Neural progenitor cell (in vitro differentiated cells): ENCODE measurements at regions not wholly inside any gene's neighbourhood (a gene's known extent, or its start where the extent isn't known, plus 50 kb on each side); places are given as distances from the start of the nearest gene placed in this dataset.
A peak's percentile ranks its signal among the peaks of the same experiment; 100 is the strongest.

ENCODE experiments used
- DNase-seq: peaks from one replicate; pipeline ENCODE4 v3.0.0-alpha.2; 2016; ENCODE audit warnings: low spot score
- H2AFZ ChIP-seq: fragments of 200-600 bp; sonication (generic); replicated peaks from 2 replicates; pipeline ENCODE4 v1.6.1; 2016; ENCODE audit warnings: antibody characterized with exemption
- H3F3A ChIP-seq: fragments of 200-600 bp; sonication (generic); 2 replicates; pipeline ENCODE4 v1.6.1; 2016; ENCODE audit warnings: antibody characterized with exemption, low read depth
- H3K27ac ChIP-seq: fragments of 200-600 bp; sonication (generic); 2 replicates; pipeline ENCODE4 v1.5.1; 2016; ENCODE audit warnings: mild to moderate bottlenecking
- H3K27me3 ChIP-seq: fragments of 200-600 bp; sonication (generic); 2 replicates; pipeline ENCODE4 v1.6.1; 2016; ENCODE audit warnings: mild to moderate bottlenecking, moderate library complexity
- H3K36me3 ChIP-seq: fragments of 200-600 bp; sonication (generic); 2 replicates; pipeline ENCODE4 v1.5.1; 2016
- H3K4me1 ChIP-seq: fragments of 200-600 bp; sonication (generic); 2 replicates; pipeline ENCODE4 v1.6.1; 2016; ENCODE audit warnings: mixed run types
- H3K4me2 ChIP-seq: fragments of 200-600 bp; sonication (generic); 2 replicates; pipeline ENCODE4 v1.6.1; 2016
- H3K4me3 ChIP-seq: fragments of 200-600 bp; sonication (generic); 2 replicates; pipeline ENCODE4 v1.5.1; 2016
- H3K79me2 ChIP-seq: fragments of 200-600 bp; sonication (generic); 2 replicates; pipeline ENCODE4 v1.6.1; 2016; ENCODE audit warnings: low read depth
- H3K9ac ChIP-seq: fragments of 200-600 bp; sonication (generic); 2 replicates; pipeline ENCODE4 v1.6.1; 2016
- H3K9me3 ChIP-seq: fragments of 200-600 bp; sonication (generic); 2 replicates; pipeline ENCODE4 v1.5.1; 2016; ENCODE audit warnings: low read depth
- H4K20me1 ChIP-seq: fragments of 200-600 bp; sonication (generic); 2 replicates; pipeline ENCODE4 v1.6.1; 2016; ENCODE audit warnings: low read depth
- H3K27ac Mint-ChIP-seq: 3 replicates; pipeline ENCODE4 v1.8.0; 2021; ENCODE audit warnings: mixed read lengths
- H3K27me3 Mint-ChIP-seq: 2 replicates; pipeline ENCODE4 v1.8.0; 2022; ENCODE audit warnings: low read depth, mild to moderate bottlenecking, inconsistent platforms, moderate library complexity, mixed read lengths; ENCODE audit not compliant: insufficient read depth
- H3K36me3 Mint-ChIP-seq: 3 replicates; pipeline ENCODE4 v1.8.0; 2021; ENCODE audit warnings: mixed read lengths
- H3K4me1 Mint-ChIP-seq: 3 replicates; pipeline ENCODE4 v1.8.0; 2021; ENCODE audit warnings: mixed read lengths
- H3K4me3 Mint-ChIP-seq: 3 replicates; pipeline ENCODE4 v1.8.0; 2021; ENCODE audit warnings: mild to moderate bottlenecking, moderate library complexity, mixed read lengths
- H3K9me3 Mint-ChIP-seq: 3 replicates; pipeline ENCODE4 v1.8.0; 2020; ENCODE audit warnings: mixed read lengths
- EZH2 ChIP-seq: fragments of 200-600 bp; sonication (generic); IDR thresholded peaks from 2 replicates; pipeline ENCODE4 v1.6.1; 2017; ENCODE audit warnings: antibody characterized with exemption, mild to moderate bottlenecking, moderate library complexity
- EZH2phosphoT487 ChIP-seq: fragments of 200-600 bp; sonication (generic); IDR thresholded peaks from 2 replicates; pipeline ENCODE4 v1.6.1; 2017; ENCODE audit warnings: antibody characterized with exemption
- TF ChIP-seq, protein P1 (sequence below): fragments of 200-600 bp; sonication (generic); IDR thresholded peaks from 2 replicates; pipeline ENCODE4 v1.5.1; 2017; ENCODE audit warnings: antibody characterized with exemption, mild to moderate bottlenecking

DNA sequence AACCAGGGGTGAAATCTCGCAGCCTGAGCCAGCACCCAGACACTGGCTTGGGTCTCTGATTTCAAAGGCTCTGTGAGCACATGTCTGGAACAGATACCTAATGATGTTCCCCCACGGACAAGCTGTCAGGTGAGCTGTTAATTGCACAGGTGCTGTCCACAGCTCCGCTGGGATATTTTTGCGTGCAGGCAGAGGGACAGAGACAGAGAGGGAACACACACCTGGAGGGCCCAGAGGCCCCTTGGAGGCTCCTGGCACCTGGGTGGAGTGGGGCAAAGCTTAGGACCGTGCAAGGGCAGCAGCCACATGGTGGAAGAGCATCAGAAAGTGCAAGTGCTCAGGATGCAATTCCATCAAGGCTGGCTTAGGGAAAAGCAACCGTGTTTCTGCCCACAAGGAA, 57.3 kb downstream of the ARL6IP4 start:
- Mint-ChIP-seq H3K4me1 (peaks cover 12% of the 10 kb centered on the region), H3K4me3 (no peak overlapping the region), H3K27me3 (peaks cover 7% of the 10 kb centered on the region), H3K27ac (peak overlapping the region; percentile 25), H3K9me3 (no peaks in the 10 kb centered on the region), H3K36me3 (peaks cover 2% of the 10 kb centered on the region)
- Histone ChIP-seq H3F3A (no peaks in the 10 kb centered on the region), H3K27me3 (no peaks in the 10 kb centered on the region), H2AFZ (no peak overlapping the region), H3K4me1 (peaks cover 3% of the 10 kb centered on the region), H3K4me3 (no peak overlapping the region), H3K9me3 (no peaks in the 10 kb centered on the region), H4K20me1 (no peaks in the 10 kb centered on the region), H3K79me2 (no peaks in the 10 kb centered on the region), H3K9ac (no peak overlapping the region), H3K36me3 (no peaks in the 10 kb centered on the region), H3K4me2 (no peak overlapping the region), H3K27ac (no peak overlapping the region)
- no peak for DNase-seq
- no peak for TF ChIP-seq EZH2
- TF ChIP-seq EZH2phosphoT487, result no peak
- TF ChIP-seq, protein P1, sequence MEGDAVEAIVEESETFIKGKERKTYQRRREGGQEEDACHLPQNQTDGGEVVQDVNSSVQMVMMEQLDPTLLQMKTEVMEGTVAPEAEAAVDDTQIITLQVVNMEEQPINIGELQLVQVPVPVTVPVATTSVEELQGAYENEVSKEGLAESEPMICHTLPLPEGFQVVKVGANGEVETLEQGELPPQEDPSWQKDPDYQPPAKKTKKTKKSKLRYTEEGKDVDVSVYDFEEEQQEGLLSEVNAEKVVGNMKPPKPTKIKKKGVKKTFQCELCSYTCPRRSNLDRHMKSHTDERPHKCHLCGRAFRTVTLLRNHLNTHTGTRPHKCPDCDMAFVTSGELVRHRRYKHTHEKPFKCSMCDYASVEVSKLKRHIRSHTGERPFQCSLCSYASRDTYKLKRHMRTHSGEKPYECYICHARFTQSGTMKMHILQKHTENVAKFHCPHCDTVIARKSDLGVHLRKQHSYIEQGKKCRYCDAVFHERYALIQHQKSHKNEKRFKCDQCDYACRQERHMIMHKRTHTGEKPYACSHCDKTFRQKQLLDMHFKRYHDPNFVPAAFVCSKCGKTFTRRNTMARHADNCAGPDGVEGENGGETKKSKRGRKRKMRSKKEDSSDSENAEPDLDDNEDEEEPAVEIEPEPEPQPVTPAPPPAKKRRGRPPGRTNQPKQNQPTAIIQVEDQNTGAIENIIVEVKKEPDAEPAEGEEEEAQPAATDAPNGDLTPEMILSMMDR, result no peak

DNA sequence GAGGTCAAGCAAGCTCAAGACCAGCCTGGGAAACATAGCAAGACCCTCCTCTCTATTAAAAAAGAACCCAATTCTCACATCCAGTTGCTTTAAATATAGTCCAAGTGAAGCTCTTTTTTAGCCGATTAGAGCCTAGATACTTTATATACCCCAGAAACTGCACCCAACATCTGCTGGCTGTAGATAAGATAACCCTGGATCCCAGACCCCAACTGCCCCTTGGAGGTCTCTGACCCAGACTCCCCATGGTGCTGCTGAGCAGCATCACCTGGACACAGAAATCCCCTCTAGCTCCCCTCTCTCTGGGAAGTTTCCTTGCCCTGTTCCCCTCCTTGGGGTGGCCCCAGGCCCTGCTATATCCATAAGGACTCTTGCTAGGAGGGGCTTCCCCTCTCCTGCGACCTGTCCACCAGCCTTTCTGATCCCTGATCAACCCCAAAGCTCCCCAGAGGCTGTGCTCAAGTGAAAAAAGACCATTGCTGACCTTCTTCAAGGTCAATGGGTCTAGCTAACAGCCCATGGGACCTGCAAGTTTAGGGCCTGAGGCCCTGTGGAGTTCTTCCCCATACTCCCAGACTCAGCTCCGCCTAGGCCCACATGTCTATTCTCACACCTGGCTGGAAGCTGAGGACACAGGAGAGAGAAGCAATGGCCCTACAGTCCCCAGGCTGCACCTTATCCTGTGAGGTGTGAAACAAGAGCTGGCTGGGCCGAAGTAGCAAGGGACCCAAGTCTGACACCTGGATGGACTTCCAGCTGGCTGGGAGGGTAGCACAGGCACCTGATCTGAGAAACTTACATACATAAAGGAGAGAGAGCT, 56.2 kb downstream of the ARL6IP4 start:
- Histone ChIP-seq H3K36me3 (no peaks in the 10 kb centered on the region), H3K27me3 (no peaks in the 10 kb centered on the region), H3K27ac (no peak overlapping the region), H3K4me1 (no peaks in the 10 kb centered on the region), H3K79me2 (no peaks in the 10 kb centered on the region), H3K4me2 (no peak overlapping the region), H4K20me1 (no peaks in the 10 kb centered on the region), H3F3A (no peaks in the 10 kb centered on the region), H3K9ac (no peak overlapping the region), H3K4me3 (no peak overlapping the region), H2AFZ (no peak overlapping the region), H3K9me3 (no peaks in the 10 kb centered on the region)
- Mint-ChIP-seq H3K9me3 (no peaks in the 10 kb centered on the region), H3K4me1 (peaks cover 3% of the 10 kb centered on the region), H3K4me3 (peak overlapping the region; percentile 33), H3K27me3 (peaks cover 7% of the 10 kb centered on the region), H3K27ac (peak overlapping the region; percentile 40), H3K36me3 (peaks cover 2% of the 10 kb centered on the region)
- TF ChIP-seq EZH2 (no peak), EZH2phosphoT487 (no peak)
- TF ChIP-seq, protein P1, result no peak
- DNase-seq, result no peak

DNA sequence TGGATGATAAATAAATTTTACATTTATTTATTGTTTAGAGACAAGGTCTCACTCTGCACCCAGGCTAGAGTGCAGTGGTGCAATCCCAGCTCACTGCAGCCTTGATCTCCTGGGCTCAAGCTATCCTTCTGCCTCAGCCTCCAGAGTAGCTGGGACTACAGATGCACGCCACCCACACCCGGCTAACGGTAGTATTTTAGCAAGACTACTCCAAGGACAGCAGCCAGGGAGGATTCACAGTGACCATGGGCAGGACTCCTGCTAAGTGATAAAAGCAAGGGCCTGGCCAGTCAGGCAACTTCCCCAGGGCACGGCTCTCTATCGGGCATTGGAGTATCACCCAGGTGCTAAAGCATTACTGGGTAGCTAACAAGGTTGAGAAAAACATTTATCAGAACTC, 55.4 kb downstream of the ARL6IP4 start:
- no peaks in the 10 kb centered on the region for H3K36me3 ChIP-seq
- H3K27ac Mint-ChIP-seq, result no peak overlapping the region
- peaks cover 2% of the 10 kb centered on the region for H3K36me3 Mint-ChIP-seq
- H3K27me3 ChIP-seq, result no peaks in the 10 kb centered on the region
- H3K27ac ChIP-seq, result no peak overlapping the region
- no peaks in the 10 kb centered on the region for H3K9me3 ChIP-seq
- H3K4me3 Mint-ChIP-seq, result no peak overlapping the region
- H3K4me1 Mint-ChIP-seq, result no peaks in the 10 kb centered on the region
- no peaks in the 10 kb centered on the region for H3K4me1 ChIP-seq
- H3K9me3 Mint-ChIP-seq, result no peaks in the 10 kb centered on the region
- H3K9ac ChIP-seq, result no peak overlapping the region
- H3K79me2 ChIP-seq, result no peaks in the 10 kb centered on the region
- no peak overlapping the region for H2AFZ ChIP-seq
- peaks cover 8% of the 10 kb centered on the region for H3K27me3 Mint-ChIP-seq
- no peak for DNase-seq
- no peaks in the 10 kb centered on the region for H3F3A ChIP-seq
- H3K4me2 ChIP-seq, result no peak overlapping the region
- no peaks in the 10 kb centered on the region for H4K20me1 ChIP-seq
- no peak for TF ChIP-seq EZH2phosphoT487
- TF ChIP-seq, protein P1, result no peak
- TF ChIP-seq EZH2, result no peak
- H3K4me3 ChIP-seq, result no peak overlapping the region
